GM18867 (cell line): ENCODE measurements at regions not wholly inside any gene's neighbourhood (a gene's known extent, or its start where the extent isn't known, plus 50 kb on each side); places are given as distances from the start of the nearest gene placed in this dataset.

Source experiments
- ATAC-seq: cut with Tn5 transposase; IDR thresholded peaks from one replicate; pipeline ENCODE4 v1.9.1; 2021; ENCODE audit warnings: mild to moderate bottlenecking, moderate library complexity; ENCODE audit not compliant: unreplicated experiment

DNA sequence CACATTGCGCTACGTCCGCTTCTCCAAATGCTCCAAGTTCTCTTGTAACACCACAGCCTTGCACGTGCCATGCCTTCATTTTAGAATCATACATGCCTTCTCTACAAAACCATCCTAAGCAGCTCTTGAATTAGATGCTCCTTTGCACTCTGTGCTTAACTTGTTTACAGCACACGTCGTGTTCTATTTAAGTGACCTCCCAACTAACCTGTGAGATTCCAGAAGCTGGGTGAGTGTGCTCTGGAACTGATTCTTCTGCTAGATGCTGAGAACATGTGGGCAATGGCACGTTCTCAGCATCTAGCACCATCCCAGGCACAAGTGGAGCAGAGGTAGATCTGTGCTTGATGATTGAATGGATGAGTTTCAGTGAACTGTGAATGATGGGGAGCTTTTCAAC, 100.0 kb upstream of the NEDD9 start:
- no peak for ATAC-seq

- no peak for ATAC-seq
These were observed 98.6 kb upstream of the NEDD9 start for GRCh38 chr6:11331111-11331510.

- ATAC-seq, result no peak
These were observed 97.9 kb upstream of the NEDD9 start for GRCh38 chr6:11330413-11330760.

- ATAC-seq, result no peak
These were observed 97.4 kb upstream of the NEDD9 start for GRCh38 chr6:11329726-11330412.

DNA sequence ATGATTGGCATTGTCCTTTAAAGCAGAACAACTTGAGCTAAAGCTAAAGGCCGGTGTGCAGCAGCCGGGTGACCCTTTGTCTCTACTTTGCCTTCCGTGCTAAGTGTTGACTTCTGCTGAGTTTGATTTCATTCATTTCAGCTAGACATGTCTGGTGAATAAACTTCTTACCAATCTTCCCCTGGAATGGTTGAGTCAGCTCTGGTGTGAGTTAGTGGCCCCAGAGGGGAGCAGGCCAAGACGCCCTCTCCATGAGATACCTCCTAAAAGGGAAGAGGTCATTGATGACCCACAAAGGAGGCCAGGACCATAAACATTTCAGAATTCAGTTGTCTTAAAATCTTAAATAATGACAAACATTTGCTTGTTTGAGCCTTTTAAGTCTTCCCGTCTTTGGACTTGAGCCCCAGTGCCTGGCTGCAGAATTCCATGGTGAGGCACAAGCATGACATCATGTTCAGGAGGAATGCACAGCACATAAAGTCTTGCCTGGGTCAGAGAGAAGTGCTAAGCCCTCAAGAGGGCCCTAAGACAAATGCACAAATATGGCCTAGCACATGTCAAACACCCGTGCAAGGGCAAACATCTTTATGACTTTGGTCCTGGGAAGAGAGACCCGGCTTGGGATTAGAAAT, 96.3 kb upstream of the NEDD9 start:
- no peak for ATAC-seq

DNA sequence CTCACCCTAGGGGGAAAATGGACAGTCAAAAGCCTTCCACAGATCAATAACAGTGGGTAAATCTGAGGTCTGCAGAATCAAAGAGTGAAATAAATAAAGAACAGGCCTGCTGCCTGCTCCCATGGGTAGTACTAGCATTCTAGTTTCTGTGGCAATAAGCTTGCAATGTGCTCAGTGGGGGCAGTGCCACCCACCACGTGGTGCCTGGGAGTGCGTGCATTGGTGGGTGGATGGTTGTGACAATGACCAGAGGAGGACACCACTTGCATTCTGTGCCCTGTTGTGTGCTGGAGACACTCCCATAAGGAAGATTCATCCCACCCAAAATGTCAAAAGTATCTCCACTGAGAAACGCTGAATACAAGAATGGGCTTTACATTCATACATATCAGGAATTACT, 95.5 kb upstream of the NEDD9 start:
- no peak for ATAC-seq

- ATAC-seq, result no peak
These were observed 93.6 kb upstream of the NEDD9 start for GRCh38 chr6:11326116-11326515.

DNA sequence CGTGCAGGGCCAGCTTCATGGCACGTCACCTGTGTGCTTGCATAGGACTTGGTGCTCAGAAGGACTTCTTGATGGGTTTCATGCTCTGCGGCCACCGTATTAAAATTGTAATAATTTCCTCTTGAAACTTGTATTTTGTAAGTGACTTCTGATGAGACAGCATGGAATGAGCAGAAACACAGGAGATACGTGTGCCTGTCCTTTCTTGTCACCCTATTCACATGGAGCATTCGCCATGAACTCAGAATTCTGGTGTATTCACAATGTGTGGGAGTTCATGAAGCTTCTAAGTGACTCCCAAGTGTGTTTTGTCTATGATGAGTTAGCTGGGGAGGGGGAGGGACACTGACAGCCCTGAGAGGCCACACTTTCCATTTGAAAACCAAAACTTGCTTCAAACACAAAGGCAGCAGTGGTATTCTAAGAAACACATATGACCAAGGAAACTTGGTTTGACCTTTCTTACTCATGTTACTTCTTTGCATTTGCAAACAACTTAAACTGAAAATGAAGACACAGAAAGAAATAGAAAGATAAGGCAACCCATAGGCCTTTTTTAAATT, 92.1 kb upstream of the NEDD9 start:
- peak; percentile 84 for ATAC-seq

- peak; percentile 73 for ATAC-seq
These were observed 91.4 kb upstream of the NEDD9 start for GRCh38 chr6:11323666-11324452.

DNA sequence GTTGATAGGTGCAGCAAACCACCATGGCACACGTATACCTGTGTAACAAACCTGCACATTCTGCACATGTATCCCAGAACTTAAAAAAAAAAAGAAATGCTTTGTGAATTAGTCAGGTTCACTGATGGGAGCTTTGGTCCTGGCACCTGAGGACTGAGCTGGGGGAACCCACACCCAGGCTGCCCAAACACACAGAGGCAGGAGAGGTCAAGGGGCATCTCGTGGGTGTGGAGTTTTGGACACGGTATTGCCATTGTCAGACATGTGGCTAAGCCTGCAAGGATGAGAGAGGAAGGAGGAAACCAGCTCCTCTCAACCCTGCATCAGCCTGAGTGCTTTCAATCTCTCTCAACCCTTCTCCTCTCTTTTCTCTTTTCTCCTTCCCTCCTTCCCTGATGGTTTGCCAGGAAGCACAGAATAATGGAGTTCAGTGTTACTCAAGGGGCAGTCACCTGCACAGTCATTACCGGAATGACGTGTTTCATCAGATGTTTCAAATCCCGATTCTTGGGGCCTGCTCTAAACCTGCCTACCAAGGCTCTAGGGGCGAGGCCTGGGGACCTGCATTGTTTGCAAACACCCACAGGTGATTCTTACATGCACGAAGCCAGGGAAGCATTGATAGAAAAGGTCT, 89.9 kb upstream of the NEDD9 start:
- ATAC-seq, result no peak

DNA sequence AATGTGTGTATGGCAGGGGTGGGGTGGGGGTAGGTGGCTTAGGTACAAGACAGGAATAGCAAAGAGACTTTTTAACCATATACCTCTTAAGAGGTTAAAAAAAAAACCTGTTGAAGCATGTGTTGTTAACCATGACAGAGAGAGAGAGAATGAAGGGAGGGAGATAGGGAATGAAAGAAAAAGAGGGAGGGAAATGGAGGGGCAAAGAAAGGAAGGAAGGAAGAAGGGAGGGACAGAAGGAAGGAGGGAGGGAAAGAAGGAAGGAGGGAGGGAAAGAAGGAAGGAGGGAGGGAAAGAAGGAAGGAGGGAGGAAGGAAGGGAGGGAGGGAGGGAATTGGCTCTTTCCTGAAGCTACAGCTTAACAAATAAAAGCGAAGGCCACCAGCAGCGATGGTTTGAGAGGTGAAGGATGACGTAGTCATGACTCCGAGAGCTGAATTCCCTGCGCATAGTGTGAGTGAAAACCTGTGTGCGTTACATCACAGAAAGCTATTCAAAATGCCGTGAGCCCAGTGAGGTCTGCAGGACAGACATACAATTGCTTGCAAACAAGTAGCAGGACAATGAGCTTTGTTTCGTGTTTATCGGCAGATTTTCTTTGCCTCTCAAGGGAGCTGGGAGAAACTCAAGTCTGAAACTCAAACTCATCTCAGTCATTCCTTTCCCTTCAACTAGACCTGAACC, 88.6 kb upstream of the NEDD9 start:
- ATAC-seq, result no peak

DNA sequence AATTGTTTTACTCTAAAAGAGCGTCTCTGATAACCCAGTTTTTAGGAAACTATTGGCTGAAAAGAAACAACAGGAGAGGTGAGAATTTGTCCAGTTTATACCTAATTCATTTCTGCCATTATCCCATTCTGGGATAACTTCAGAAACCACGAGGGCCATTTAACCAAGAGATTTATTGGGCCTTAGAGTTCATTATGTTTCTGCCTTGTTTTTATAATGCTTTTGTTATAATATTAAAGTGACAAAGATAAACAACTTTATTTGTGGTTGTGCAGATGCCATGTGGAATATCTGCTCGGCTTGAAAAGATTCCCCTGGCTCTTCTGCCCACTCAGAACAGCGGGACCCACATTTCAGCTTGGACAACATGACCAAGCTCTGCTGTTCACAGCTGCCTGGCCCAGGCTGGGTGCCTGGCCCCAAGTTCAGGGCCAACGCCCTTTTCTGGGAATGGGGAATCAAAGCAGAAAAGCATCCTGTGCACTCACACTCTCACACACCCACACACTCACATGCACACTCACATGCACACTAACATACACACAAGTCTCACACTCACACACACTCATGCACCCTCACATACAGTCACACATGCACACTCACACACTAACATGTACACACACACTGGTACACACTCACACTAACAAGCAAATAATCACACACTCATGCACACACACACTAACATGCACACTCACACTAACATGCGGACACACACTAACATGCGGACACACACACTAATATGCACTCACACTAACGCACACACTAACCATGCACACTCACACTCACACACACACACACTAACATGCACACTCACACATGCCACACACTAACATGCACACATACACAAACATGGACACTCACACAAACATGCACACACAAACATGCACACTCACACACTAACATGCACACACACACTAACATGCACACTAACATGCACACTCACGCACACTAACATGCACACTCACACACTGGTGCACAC, 86.7 kb upstream of the NEDD9 start:
- ATAC-seq, result no peak

DNA sequence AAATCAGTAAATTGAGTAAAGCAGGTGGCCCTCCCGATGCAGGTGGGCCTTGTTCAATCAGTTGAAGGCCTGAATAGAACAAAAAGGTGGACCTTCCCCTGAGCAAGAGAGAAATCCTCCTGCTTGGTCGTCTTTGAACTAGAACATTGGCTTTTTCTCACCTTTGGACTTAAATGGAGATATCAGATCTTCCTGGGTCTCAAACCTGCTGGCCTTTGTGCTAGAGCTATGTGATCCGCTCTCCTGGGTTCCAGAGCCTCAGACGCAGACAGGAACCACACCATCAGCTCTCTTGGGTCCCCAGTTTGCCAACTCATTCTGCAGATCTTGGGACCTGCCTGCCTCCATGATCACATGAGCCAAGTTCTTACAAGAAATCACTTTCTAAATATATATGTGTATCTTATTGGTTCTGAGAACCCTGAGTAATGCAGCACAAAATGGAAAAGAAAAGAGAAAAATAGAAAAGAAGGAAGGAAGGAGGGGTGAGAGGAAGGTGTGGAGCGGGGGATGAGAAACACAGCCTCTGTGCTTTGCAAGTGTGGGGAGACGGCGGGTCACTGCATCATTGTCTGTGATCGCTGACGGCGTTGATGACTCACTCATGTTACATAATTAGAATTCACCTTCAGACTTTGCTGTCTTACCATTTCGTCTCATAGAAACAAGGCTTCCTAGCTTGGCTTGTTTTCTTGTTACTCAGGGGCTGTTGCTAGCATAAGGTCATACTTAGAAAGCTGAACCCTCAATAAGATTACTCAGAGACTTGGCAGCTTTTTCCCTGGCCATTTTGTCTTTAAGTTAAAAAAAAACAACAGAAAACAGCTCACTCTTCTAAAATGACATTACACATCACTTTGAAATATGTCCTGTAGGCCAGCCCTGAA, 85.7 kb upstream of the NEDD9 start:
- peak; percentile 91 for ATAC-seq

GRCh38 chr6:11315743-11316437, 83.4 kb upstream of the NEDD9 start:
- ATAC-seq, result no peak

GRCh38 chr6:11313207-11313606, 80.7 kb upstream of the NEDD9 start:
- ATAC-seq, result no peak

DNA sequence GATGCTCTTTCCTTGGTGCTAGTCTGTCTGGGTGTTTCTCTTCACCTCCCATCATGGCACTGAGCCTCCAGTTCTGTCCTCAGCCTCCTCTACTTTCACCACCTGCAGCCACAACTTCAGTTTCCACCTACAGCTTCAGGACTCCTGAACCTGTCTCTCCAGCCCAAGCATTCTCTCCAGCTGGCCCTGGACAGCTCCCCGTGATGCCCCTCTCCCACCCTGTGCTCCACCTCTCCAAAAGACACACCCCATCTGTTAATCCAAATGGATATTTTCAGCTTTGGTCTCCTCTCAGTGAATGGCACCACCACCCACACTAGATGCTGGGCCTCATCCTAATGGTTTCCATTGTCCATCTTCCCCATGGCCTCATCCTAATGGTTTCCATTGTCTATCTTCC, 79.5 kb upstream of the NEDD9 start:
- ATAC-seq, result no peak

DNA sequence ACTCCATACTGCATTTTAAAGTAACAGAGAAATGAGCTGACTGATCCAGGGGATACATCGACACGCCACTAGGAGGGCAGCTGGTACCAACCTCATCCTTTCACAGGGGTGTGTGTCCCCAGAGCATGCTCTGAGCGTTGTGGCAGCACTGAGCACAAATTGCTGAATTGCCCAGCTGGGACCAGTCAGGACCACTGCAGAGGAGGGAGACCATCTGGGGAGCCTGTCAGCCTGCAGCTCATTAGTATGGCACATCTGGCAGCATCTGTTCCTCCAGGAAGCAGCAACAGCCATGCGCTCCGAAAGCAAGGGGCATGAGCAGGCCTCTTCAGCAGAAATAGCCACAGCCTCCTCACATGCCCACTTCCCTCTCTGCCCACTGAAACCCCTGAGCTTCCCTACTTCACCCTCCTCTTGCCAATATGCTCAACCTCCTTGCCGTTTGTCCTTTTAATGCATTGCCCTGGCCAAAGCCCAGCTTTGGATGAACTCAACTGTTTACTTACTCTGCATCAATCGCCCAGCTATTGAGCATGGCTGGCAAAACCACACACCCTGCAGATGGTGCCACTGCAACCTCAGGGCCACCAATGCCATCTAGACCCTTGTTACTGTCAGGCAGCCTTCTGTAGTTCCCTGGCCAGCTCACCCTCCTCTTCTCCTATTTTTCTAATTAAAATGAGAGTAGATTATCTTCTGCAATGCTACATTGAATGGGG, 77.6 kb upstream of the NEDD9 start:
- ATAC-seq, result no peak
